Aorta (tissue), 5 donors: ENCODE measurements at regions not wholly inside any gene's neighbourhood (a gene's known extent, or its start where the extent isn't known, plus 50 kb on each side); places are given as distances from the start of the nearest gene placed in this dataset.

Experiments used
- ATAC-seq: fragments of 200-7000 bp; cut with Tn5 transposase; one replicate; pipeline ENCODE4 v1.9.1; 2022; ENCODE audit warnings: moderate library complexity; ENCODE audit not compliant: low FRiP score
- DNase-seq, 2 donors: peaks; one replicate each; pipeline ENCODE4 v3.0.0-alpha.2; 2020
- H3K27ac ChIP-seq, 2 donors: one replicate each; pipeline ENCODE4 v1.5.1; 2013; ENCODE audit warnings: low read length in 2 of 2, mild to moderate bottlenecking in 2 of 2, moderate library complexity in 2 of 2, control low read depth in 1 of 2, inconsistent platforms in 1 of 2, low read depth in 1 of 2
- H3K27me3 ChIP-seq, 2 donors: one replicate each; pipeline ENCODE4 v1.6.1; 2013; ENCODE audit warnings: control low read depth in 1 of 2, low read length in 1 of 2, mild to moderate bottlenecking in 1 of 2, moderate library complexity in 1 of 2; ENCODE audit not compliant: insufficient read depth in 2 of 2, control insufficient read depth in 1 of 2
- H3K36me3 ChIP-seq, 2 donors: one replicate each; pipeline ENCODE4 v1.6.1; 2013; ENCODE audit warnings: control low read depth in 1 of 2, low read length in 1 of 2, mild to moderate bottlenecking in 1 of 2; ENCODE audit not compliant: insufficient read depth in 2 of 2, control insufficient read depth in 1 of 2
- H3K4me1 ChIP-seq, 2 donors: one replicate each; pipeline ENCODE4 v1.6.1; 2013; ENCODE audit warnings: low read length in 2 of 2, control low read depth in 1 of 2, mild to moderate bottlenecking in 1 of 2, moderate library complexity in 1 of 2; ENCODE audit not compliant: insufficient read depth in 2 of 2, control insufficient read depth in 1 of 2
- H3K4me3 ChIP-seq, 2 donors: one replicate each; pipeline ENCODE4 v1.5.1; 2013; ENCODE audit warnings: low read length in 2 of 2, control low read depth in 1 of 2, mild to moderate bottlenecking in 1 of 2
- H3K9me3 ChIP-seq: one replicate; pipeline ENCODE4 v1.6.1; 2013; ENCODE audit warnings: mild to moderate bottlenecking, low read length; ENCODE audit not compliant: control insufficient read depth
- WGBS, 2 donors: extraction: QIAGEN DNeasy Blood & Tissue Kit; methylation state at CpG; one replicate each; pipeline ENCODE4 v1.1.7; 2013; 5-methylcytosine and 5-hydroxymethylcytosine counted together
- intact Hi-C, 2 donors: fragments of 100-400 bp; cut with DNase I; formaldehyde crosslinking; loops; one replicate each; pipeline versions ENCODE4 v1.14.2 to v1.15.0; 2022
- donor health status: healthy with polysubstance abuse.
- donor health status: Bipolar disorder and iron deficiency.
- donor health status: DM: no; HTN: no; CAD: no.
- donor health status: DM: no; HTN: no; CAD: no.
- donor health status: DM: yes; HTN: yes; CAD: no.

GRCh38 chr9:30711591-30711990, 1672.9 kb upstream of the ACO1 start:
- Histone ChIP-seq H3K4me3 (no peak overlapping the region), H3K9me3 (no peaks in the 10 kb centered on the region), H3K27me3 (no peaks in the 10 kb centered on the region), H3K36me3 (no peaks in the 10 kb centered on the region), H3K27ac (no peak overlapping the region), H3K4me1 (no peaks in the 10 kb centered on the region)
- 75 to 89% methylated on average over 1 of the region's 1 CpG for WGBS, 2 donors
- DNase-seq = no peak
- intact Hi-C loops = no loop called here
- ATAC-seq = no peak

- DNase-seq = no peak
- no peaks in the 10 kb centered on the region for H3K36me3 ChIP-seq
- H3K27me3 ChIP-seq = no peaks in the 10 kb centered on the region
- ATAC-seq = no peak
- no peaks in the 10 kb centered on the region for H3K4me1 ChIP-seq
- no peak overlapping the region for H3K27ac ChIP-seq
- H3K4me3 ChIP-seq = no peak overlapping the region
- no peaks in the 10 kb centered on the region for H3K9me3 ChIP-seq
- intact Hi-C loops = no loop called here
These were observed 1671.2 kb upstream of the ACO1 start for GRCh38 chr9:30713243-30713642.

GRCh38 chr9:30714389-30714788, 1670.1 kb upstream of the ACO1 start:
- Histone ChIP-seq H3K4me3 (no peak overlapping the region), H3K4me1 (no peaks in the 10 kb centered on the region), H3K27me3 (no peaks in the 10 kb centered on the region), H3K27ac (no peak overlapping the region), H3K36me3 (no peaks in the 10 kb centered on the region), H3K9me3 (no peaks in the 10 kb centered on the region)
- intact Hi-C loops = no loop called here
- ATAC-seq (no peak), DNase-seq (no peak)
- WGBS, 2 donors = 47 to 53% methylated on average over 1 of the region's 1 CpG

- Histone ChIP-seq H3K4me3 (no peak overlapping the region), H3K27ac (no peak overlapping the region), H3K36me3 (no peaks in the 10 kb centered on the region), H3K27me3 (no peaks in the 10 kb centered on the region), H3K4me1 (no peaks in the 10 kb centered on the region), H3K9me3 (no peaks in the 10 kb centered on the region)
- 46 to 55% methylated on average over 1 of the region's 1 CpG for WGBS, 2 donors
- intact Hi-C loops = no loop called here
- DNase-seq = no peak
- ATAC-seq = no peak
These were observed 1666.0 kb upstream of the ACO1 start for GRCh38 chr9:30718483-30718882.

GRCh38 chr9:30722065-30722464, 1662.4 kb upstream of the ACO1 start:
- intact Hi-C loops = no loop called here
- H3K36me3 ChIP-seq = no peaks in the 10 kb centered on the region
- DNase-seq = no peak
- no peaks in the 10 kb centered on the region for H3K27me3 ChIP-seq
- H3K4me3 ChIP-seq = no peak overlapping the region
- H3K4me1 ChIP-seq = no peaks in the 10 kb centered on the region
- ATAC-seq = no peak
- H3K27ac ChIP-seq = no peak overlapping the region
- 59 to 81% methylated on average over 5 of the region's 5 CpGs for WGBS, 2 donors
- no peaks in the 10 kb centered on the region for H3K9me3 ChIP-seq

- ATAC-seq = no peak
- Histone ChIP-seq H3K36me3 (no peaks in the 10 kb centered on the region), H3K9me3 (no peaks in the 10 kb centered on the region), H3K27ac (no peak overlapping the region), H3K27me3 (no peaks in the 10 kb centered on the region), H3K4me1 (no peaks in the 10 kb centered on the region), H3K4me3 (no peak overlapping the region)
- intact Hi-C loops = no loop called here
- no peak for DNase-seq
- WGBS, 2 donors = 79 to 86% methylated on average over 4 of the region's 4 CpGs
These were observed 1660.8 kb upstream of the ACO1 start for GRCh38 chr9:30723656-30724055.

GRCh38 chr9:30732060-30732459, 1652.4 kb upstream of the ACO1 start:
- Histone ChIP-seq H3K4me1 (no peaks in the 10 kb centered on the region), H3K27ac (no peak overlapping the region), H3K9me3 (no peaks in the 10 kb centered on the region), H3K36me3 (no peaks in the 10 kb centered on the region), H3K4me3 (no peak overlapping the region), H3K27me3 (no peaks in the 10 kb centered on the region)
- 83 to 92% methylated on average over 5 of the region's 5 CpGs for WGBS, 2 donors
- intact Hi-C loops = no loop called here
- no peak for DNase-seq
- ATAC-seq = peak; percentile 46

GRCh38 chr9:30744871-30745270, 1639.6 kb upstream of the ACO1 start:
- Histone ChIP-seq H3K9me3 (no peaks in the 10 kb centered on the region), H3K27me3 (no peaks in the 10 kb centered on the region), H3K27ac (no peak overlapping the region), H3K36me3 (no peaks in the 10 kb centered on the region), H3K4me1 (no peaks in the 10 kb centered on the region), H3K4me3 (no peak overlapping the region)
- DNase-seq (no peak), ATAC-seq (no peak)
- WGBS, 2 donors = 21 to 41% methylated on average over 2 of the region's 2 CpGs
- intact Hi-C loops = no loop called here

- H3K36me3 ChIP-seq = no peaks in the 10 kb centered on the region
- intact Hi-C loops = no loop called here
- no peaks in the 10 kb centered on the region for H3K27me3 ChIP-seq
- H3K27ac ChIP-seq = no peak overlapping the region
- no peak overlapping the region for H3K4me3 ChIP-seq
- ATAC-seq (no peak), DNase-seq (no peak)
- H3K4me1 ChIP-seq = no peaks in the 10 kb centered on the region
- no peaks in the 10 kb centered on the region for H3K9me3 ChIP-seq
These were observed 1637.9 kb upstream of the ACO1 start for GRCh38 chr9:30746589-30746988.
